Panc1 (cell line): ENCODE measurements at regions not wholly inside any gene's neighbourhood (a gene's known extent, or its start where the extent isn't known, plus 50 kb on each side); places are given as distances from the start of the nearest gene placed in this dataset.

Experiments used
- ATAC-seq: fragments of 200-7000 bp; cut with Tn5 transposase; 2 replicates; pipeline ENCODE4 v1.9.1; 2020; ENCODE audit warnings: mild to moderate bottlenecking, moderate library complexity
- BruUV-seq: library from RNA; stranded (reverse); fragments of 400-500 nt; replicated peaks from 2 replicates; lab custom pipeline; 2021; lab: Mats Ljungman, UMichigan
- CTCF ChIA-PET: fragments of 300-600 bp; sonication (Branson Sonifier 250); formaldehyde crosslinking; loops from one replicate; lab custom pipeline; 2022; ENCODE audit warnings: antibody characterized with exemption; lab: Charles Lee
- POLR2A ChIA-PET: fragments of 300-600 bp; sonication (Branson Sonifier 250); formaldehyde crosslinking; loops from one replicate; lab custom pipeline; 2022; ENCODE audit warnings: antibody characterized with exemption; lab: Charles Lee
- DNase-seq: peaks from one replicate; pipeline ENCODE4 v3.0.0-alpha.2; 2010; ENCODE audit warnings: low read depth, low spot score
- H3K27ac ChIP-seq: 2 replicates; pipeline ENCODE4 v1.5.1; 2011; ENCODE audit warnings: mild to moderate bottlenecking, low read length, inconsistent platforms
- H3K27me3 ChIP-seq: fragments of 200-500 bp; sonication (Bioruptor generic); 2 replicates; pipeline ENCODE4 v1.6.0; 2014; ENCODE audit warnings: low read length, inconsistent platforms; ENCODE audit not compliant: control insufficient read depth, insufficient read depth
- H3K36me3 ChIP-seq: fragments of 200-500 bp; sonication (Bioruptor generic); 2 replicates; pipeline ENCODE4 v1.5.1; 2014; ENCODE audit warnings: inconsistent platforms, mild to moderate bottlenecking, low read length, moderate library complexity; ENCODE audit not compliant: control insufficient read depth, insufficient read depth
- H3K4me1 ChIP-seq: 2 replicates; pipeline ENCODE4 v1.5.1; 2011; ENCODE audit warnings: inconsistent platforms, mild to moderate bottlenecking, low read length, moderate library complexity; ENCODE audit not compliant: control insufficient read depth, insufficient read depth
- H3K4me3 ChIP-seq, 2 experiments: 2 replicates each; pipeline ENCODE4 v1.5.1; 2011 to 2012; ENCODE audit warnings: low read depth in 2 of 2, low read length in 2 of 2, mild to moderate bottlenecking in 2 of 2, inconsistent platforms in 1 of 2, moderate library complexity in 1 of 2
- H3K9me3 ChIP-seq: fragments of 200-500 bp; sonication (Bioruptor generic); 2 replicates; pipeline ENCODE4 v1.5.1; 2014; ENCODE audit warnings: low read depth, mild to moderate bottlenecking, inconsistent platforms, low read length, moderate library complexity; ENCODE audit not compliant: control insufficient read depth, insufficient read depth
- POLR2AphosphoS5 ChIP-seq: IDR thresholded peaks from 2 replicates; pipeline ENCODE4 v1.6.1; 2012; ENCODE audit warnings: mild to moderate bottlenecking, low read depth, low read length, moderate library complexity
- SIN3A ChIP-seq: IDR thresholded peaks from 2 replicates; pipeline ENCODE4 v1.6.1; 2012; ENCODE audit warnings: low read depth, mild to moderate bottlenecking, low read length, moderate library complexity, borderline replicate concordance; ENCODE audit not compliant: insufficient read depth
- TCF7L2 ChIP-seq: IDR thresholded peaks from 2 replicates; pipeline ENCODE4 v1.6.1; 2011; ENCODE audit warnings: mild to moderate bottlenecking, low read depth, low read length, inconsistent platforms
- in situ Hi-C: cut with HindIII; loops from 2 replicates; pipeline ENCODE4 v1.10.0; 2016; ENCODE audit warnings: low sequenced_read_pairs, low pct_unique_long_range_greater_than_20kb
- intact Hi-C: fragments of 100-400 bp; cut with micrococcal nuclease; formaldehyde crosslinking; loops from one replicate; pipeline ENCODE4 v1.10.0; 2022; ENCODE audit not compliant: unreplicated experiment
- TF ChIP-seq, protein P1 (sequence below), 2 experiments: IDR thresholded peaks; 2 replicates each; pipeline ENCODE4 v1.6.1; 2011 to 2012; ENCODE audit warnings: low read depth in 2 of 2, control low read depth in 1 of 2, low read length in 1 of 2, mild to moderate bottlenecking in 1 of 2, moderate library complexity in 1 of 2; ENCODE audit not compliant: insufficient read depth in 1 of 2
- TF ChIP-seq, protein P2 (sequence below): fragments of 450-650 bp; IDR thresholded peaks from 2 replicates; pipeline ENCODE4 v1.5.1; 2017; ENCODE audit warnings: mild to moderate bottlenecking

DNA sequence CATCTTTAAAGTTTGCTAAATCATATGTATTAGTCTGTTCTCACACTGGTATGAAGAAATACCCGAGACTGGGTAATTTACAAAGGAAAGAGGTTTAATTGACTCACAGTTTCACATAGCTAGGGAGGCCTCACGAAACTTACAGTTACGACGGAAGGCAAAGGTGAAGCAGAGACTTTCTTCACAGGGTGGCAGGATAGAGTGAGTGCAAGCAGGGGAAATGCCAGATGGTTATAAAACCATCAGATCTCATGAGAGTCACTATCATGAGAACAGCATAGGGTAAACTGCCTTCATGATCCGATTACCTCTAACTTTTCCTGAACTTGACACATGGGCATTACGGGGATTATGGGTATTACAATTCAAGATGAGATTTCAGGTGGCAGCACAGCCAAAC lies 1075.2 kb upstream of the NRXN1 start:
- ATAC-seq: no peak
- CTCF ChIA-PET: no interaction called here
- no TSS peak for BruUV-seq

DNA sequence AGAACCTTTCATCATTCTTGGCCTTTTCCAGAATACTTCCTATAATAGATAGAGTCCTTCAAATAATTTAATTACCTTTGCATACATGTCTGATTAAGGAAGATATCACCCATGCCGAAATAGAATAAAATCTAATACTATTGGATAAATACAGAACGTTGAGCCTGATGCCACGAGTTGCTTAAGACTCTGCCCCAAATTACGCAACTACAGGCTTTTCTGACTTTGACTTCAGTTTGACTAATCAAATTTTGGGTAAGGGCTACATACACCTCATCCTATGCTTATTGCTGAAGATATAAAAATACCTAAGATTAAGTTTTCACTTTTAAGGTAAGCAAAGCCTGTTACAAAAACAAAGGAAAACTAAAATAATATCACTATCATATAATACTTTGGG lies 1065.1 kb upstream of the NRXN1 start:
- in situ Hi-C loops (no loop called here), intact Hi-C loops (no loop called here)
- Histone ChIP-seq H3K27me3 (no peaks in the 10 kb centered on the region), H3K4me3 (no peak overlapping the region), H3K9me3 (no peaks in the 10 kb centered on the region), H3K4me1 (no peaks in the 10 kb centered on the region), H3K27ac (no peak overlapping the region), H3K36me3 (no peaks in the 10 kb centered on the region)
- TF ChIP-seq SIN3A (no peak), POLR2AphosphoS5 (no peak)
- TF ChIP-seq, protein P1, sequence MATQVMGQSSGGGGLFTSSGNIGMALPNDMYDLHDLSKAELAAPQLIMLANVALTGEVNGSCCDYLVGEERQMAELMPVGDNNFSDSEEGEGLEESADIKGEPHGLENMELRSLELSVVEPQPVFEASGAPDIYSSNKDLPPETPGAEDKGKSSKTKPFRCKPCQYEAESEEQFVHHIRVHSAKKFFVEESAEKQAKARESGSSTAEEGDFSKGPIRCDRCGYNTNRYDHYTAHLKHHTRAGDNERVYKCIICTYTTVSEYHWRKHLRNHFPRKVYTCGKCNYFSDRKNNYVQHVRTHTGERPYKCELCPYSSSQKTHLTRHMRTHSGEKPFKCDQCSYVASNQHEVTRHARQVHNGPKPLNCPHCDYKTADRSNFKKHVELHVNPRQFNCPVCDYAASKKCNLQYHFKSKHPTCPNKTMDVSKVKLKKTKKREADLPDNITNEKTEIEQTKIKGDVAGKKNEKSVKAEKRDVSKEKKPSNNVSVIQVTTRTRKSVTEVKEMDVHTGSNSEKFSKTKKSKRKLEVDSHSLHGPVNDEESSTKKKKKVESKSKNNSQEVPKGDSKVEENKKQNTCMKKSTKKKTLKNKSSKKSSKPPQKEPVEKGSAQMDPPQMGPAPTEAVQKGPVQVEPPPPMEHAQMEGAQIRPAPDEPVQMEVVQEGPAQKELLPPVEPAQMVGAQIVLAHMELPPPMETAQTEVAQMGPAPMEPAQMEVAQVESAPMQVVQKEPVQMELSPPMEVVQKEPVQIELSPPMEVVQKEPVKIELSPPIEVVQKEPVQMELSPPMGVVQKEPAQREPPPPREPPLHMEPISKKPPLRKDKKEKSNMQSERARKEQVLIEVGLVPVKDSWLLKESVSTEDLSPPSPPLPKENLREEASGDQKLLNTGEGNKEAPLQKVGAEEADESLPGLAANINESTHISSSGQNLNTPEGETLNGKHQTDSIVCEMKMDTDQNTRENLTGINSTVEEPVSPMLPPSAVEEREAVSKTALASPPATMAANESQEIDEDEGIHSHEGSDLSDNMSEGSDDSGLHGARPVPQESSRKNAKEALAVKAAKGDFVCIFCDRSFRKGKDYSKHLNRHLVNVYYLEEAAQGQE (IDR thresholded peaks at IDR 0.05; ENCODE audit: insufficient read depth in 1 of 2, low read depth in 2 of 2, low read length in 1 of 2): no peak
- TF ChIP-seq, protein P2, sequence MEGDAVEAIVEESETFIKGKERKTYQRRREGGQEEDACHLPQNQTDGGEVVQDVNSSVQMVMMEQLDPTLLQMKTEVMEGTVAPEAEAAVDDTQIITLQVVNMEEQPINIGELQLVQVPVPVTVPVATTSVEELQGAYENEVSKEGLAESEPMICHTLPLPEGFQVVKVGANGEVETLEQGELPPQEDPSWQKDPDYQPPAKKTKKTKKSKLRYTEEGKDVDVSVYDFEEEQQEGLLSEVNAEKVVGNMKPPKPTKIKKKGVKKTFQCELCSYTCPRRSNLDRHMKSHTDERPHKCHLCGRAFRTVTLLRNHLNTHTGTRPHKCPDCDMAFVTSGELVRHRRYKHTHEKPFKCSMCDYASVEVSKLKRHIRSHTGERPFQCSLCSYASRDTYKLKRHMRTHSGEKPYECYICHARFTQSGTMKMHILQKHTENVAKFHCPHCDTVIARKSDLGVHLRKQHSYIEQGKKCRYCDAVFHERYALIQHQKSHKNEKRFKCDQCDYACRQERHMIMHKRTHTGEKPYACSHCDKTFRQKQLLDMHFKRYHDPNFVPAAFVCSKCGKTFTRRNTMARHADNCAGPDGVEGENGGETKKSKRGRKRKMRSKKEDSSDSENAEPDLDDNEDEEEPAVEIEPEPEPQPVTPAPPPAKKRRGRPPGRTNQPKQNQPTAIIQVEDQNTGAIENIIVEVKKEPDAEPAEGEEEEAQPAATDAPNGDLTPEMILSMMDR: no peak
- ChIA-PET CTCF (no interaction called here), POLR2A (no interaction called here)
- BruUV-seq: no TSS peak
- DNase-seq (no peak), ATAC-seq (no peak)

More for the DNA sequence above, 1075.2 kb upstream of the NRXN1 start:
- in situ Hi-C loops (no loop called here), intact Hi-C loops (no loop called here)
- Histone ChIP-seq H3K4me1 (no peaks in the 10 kb centered on the region), H3K27me3 (no peaks in the 10 kb centered on the region), H3K27ac (no peak overlapping the region), H3K4me3 (no peak overlapping the region), H3K9me3 (no peaks in the 10 kb centered on the region), H3K36me3 (no peaks in the 10 kb centered on the region)
- POLR2A ChIA-PET: no interaction called here
- DNase-seq: no peak
- TF ChIP-seq TCF7L2: no peak

DNA sequence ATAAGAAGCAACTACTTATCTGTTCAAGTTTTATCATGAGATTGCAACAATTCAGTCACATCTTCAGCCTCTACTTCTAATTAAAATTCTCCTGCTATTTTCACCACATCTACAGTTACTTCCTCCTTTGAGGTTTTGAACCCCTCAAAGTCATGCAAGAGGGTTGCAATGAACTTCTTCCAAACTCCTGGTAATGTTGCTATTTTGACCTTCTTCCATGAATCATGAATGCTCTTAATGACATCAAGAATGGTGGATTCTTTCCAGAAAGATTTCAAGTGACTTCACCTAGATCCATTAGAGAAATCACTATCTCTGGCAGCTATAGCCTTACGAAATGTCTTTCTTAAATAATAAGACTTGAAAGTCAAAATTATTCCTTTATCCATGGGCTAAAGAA lies 1052.8 kb upstream of the NRXN1 start:
- no TSS peak for BruUV-seq
- intact Hi-C loops (no loop called here), in situ Hi-C loops (no loop called here)
- Histone ChIP-seq H3K4me3 (no peak overlapping the region), H3K36me3 (no peaks in the 10 kb centered on the region), H3K27me3 (no peaks in the 10 kb centered on the region), H3K9me3 (no peaks in the 10 kb centered on the region; the same call in 1 of the 2 replicates), H3K27ac (no peak overlapping the region), H3K4me1 (no peaks in the 10 kb centered on the region)
- ATAC-seq: no peak
- no peak for DNase-seq
- ChIA-PET CTCF (no interaction called here), POLR2A (no interaction called here)
- TF ChIP-seq SIN3A (no peak), POLR2AphosphoS5 (no peak), TCF7L2 (no peak)
- TF ChIP-seq, protein P1 (IDR thresholded peaks at IDR 0.05; ENCODE audit: insufficient read depth in 1 of 2, low read depth in 2 of 2, low read length in 1 of 2): no peak
- TF ChIP-seq, protein P2: no peak
